H1 (cell line): ENCODE measurements at regions not wholly inside any gene's neighbourhood (a gene's known extent, or its start where the extent isn't known, plus 50 kb on each side); places are given as distances from the start of the nearest gene placed in this dataset.

Experiments
- CTCF ChIA-PET: fragments of 300-600 bp; sonication (Branson Sonifier 250); formaldehyde crosslinking; loops from one replicate; lab custom pipeline; 2021; ENCODE audit not compliant: partially characterized antibody; lab: Charles Lee
- POLR2A ChIA-PET: fragments of 300-600 bp; sonication (Branson Sonifier 250); formaldehyde crosslinking; loops from one replicate; lab custom pipeline; 2021; ENCODE audit warnings: inconsistent platforms; ENCODE audit not compliant: partially characterized antibody; lab: Charles Lee
- DNase-seq, 2 experiments: peaks; one replicate each; pipeline versions ENCODE4 v3.0.0 to v3.0.0-alpha.2; 2010 to 2022; ENCODE audit warnings: low spot score in 2 of 2, low read depth in 1 of 2, mixed read lengths in 1 of 2
- FAIRE-seq: peaks from 2 replicates; lab custom pipeline; 2011; peaks lifted over from hg19 to GRCh38; lab: Jason Lieb, UNC
- H2AFZ ChIP-seq: 2 replicates; pipeline ENCODE4 v1.8.1; 2012; ENCODE audit warnings: low read length, inconsistent platforms
- H2AK5ac ChIP-seq: 2 replicates; pipeline ENCODE4 v1.6.1; 2013; ENCODE audit warnings: low read depth, low read length
- H2BK120ac ChIP-seq: replicated peaks from 2 replicates; pipeline ENCODE3; 2013; ENCODE audit warnings: low read depth, low read length, inconsistent platforms
- H2BK12ac ChIP-seq: 2 replicates; pipeline ENCODE4 v1.6.1; 2013; ENCODE audit warnings: low read depth, low read length
- H2BK15ac ChIP-seq: 2 replicates; pipeline ENCODE4 v1.6.1; 2013; ENCODE audit warnings: low read length
- H2BK20ac ChIP-seq: 2 replicates; pipeline ENCODE4 v1.6.1; 2013; ENCODE audit warnings: low read length
- H2BK5ac ChIP-seq: 2 replicates; pipeline ENCODE4 v1.6.1; 2013; ENCODE audit warnings: low read depth, low read length
- H3K14ac ChIP-seq: 2 replicates; pipeline ENCODE4 v1.6.1; 2013; ENCODE audit warnings: inconsistent platforms; ENCODE audit not compliant: insufficient read length
- H3K18ac ChIP-seq: 2 replicates; pipeline ENCODE4 v1.6.1; 2013; ENCODE audit warnings: low read length; ENCODE audit errors: extremely low read depth
- H3K23ac ChIP-seq: 2 replicates; pipeline ENCODE4 v1.6.1; 2013; ENCODE audit warnings: inconsistent platforms; ENCODE audit not compliant: insufficient read length
- H3K23me2 ChIP-seq: 2 replicates; pipeline ENCODE4 v1.6.1; 2013; ENCODE audit warnings: low read depth, low read length
- H3K27ac ChIP-seq: 2 replicates; pipeline ENCODE4 v1.6.1; 2011; ENCODE audit warnings: low read depth, low read length, inconsistent platforms
- H3K27me3 ChIP-seq, 4 experiments: replicated peaks in 1 of 4; 1 replicate in 1 of 4; 2 replicates in 3 of 4; pipeline versions ENCODE4 v1.6.1 to v1.8.1; 2011 to 2013; ENCODE audit warnings: low read length in 3 of 4, mild to moderate bottlenecking in 3 of 4, inconsistent platforms in 2 of 4, mixed read lengths in 2 of 4, moderate library complexity in 1 of 4; ENCODE audit not compliant: control insufficient read depth in 3 of 4, insufficient read depth in 3 of 4; ENCODE audit errors: extremely low read depth in 1 of 4
- H3K36me3 ChIP-seq, 4 experiments: 2 replicates each; pipeline versions ENCODE4 v1.6.1 to v1.8.1; 2011 to 2013; ENCODE audit warnings: mild to moderate bottlenecking in 4 of 4, low read length in 3 of 4, moderate library complexity in 2 of 4, control low read depth in 1 of 4, inconsistent platforms in 1 of 4; ENCODE audit not compliant: insufficient read depth in 4 of 4, control insufficient read depth in 2 of 4
- H3K4ac ChIP-seq: replicated peaks from 2 replicates; pipeline ENCODE3; 2013; ENCODE audit warnings: low read length, low read depth, mixed read lengths, inconsistent platforms; ENCODE audit not compliant: insufficient read length
- H3K4me1 ChIP-seq, 4 experiments: replicated peaks in 1 of 4; 1 replicate in 1 of 4; 2 replicates in 3 of 4; pipeline versions ENCODE4 v1.6.1 to v1.8.1; 2011 to 2013; ENCODE audit warnings: low read length in 3 of 4, inconsistent platforms in 2 of 4, mixed read lengths in 1 of 4; ENCODE audit not compliant: insufficient read depth in 4 of 4, control insufficient read depth in 3 of 4
- H3K4me2 ChIP-seq, 2 experiments: 2 replicates each; pipeline versions ENCODE4 v1.6.1 to v1.8.1; 2011 to 2013; ENCODE audit warnings: low read depth in 2 of 2, low read length in 2 of 2, control low read depth in 1 of 2, inconsistent platforms in 1 of 2, mild to moderate bottlenecking in 1 of 2; ENCODE audit not compliant: insufficient read depth in 1 of 2
- H3K4me3 ChIP-seq, 4 experiments: fragments of 200-600, 300-600 bp in 1 of 4; sonication (generic), shearing (Covaris generic), sonication (Bioruptor Twin) in 1 of 4; 2 replicates each; pipeline versions ENCODE4 v1.5.1 to v1.8.1; 2011 to 2016; ENCODE audit warnings: low read length in 4 of 4, low read depth in 3 of 4, control low read depth in 2 of 4, inconsistent platforms in 2 of 4, mild to moderate bottlenecking in 2 of 4, mixed read lengths in 1 of 4, moderate library complexity in 1 of 4; ENCODE audit not compliant: insufficient read depth in 2 of 4; ENCODE audit errors: extremely low read depth in 1 of 4
- H3K56ac ChIP-seq: replicated peaks from 2 replicates; pipeline ENCODE3; 2013; ENCODE audit warnings: low read depth, mild to moderate bottlenecking, mixed read lengths, low read length, inconsistent platforms; ENCODE audit not compliant: insufficient read length
- H3K79me1 ChIP-seq: 2 replicates; pipeline ENCODE4 v1.6.1; 2013; ENCODE audit warnings: low read depth, low read length, control low read depth
- H3K79me2 ChIP-seq, 2 experiments: 2 replicates each; pipeline versions ENCODE4 v1.6.1 to v1.8.1; 2012 to 2013; ENCODE audit warnings: low read length in 2 of 2, mild to moderate bottlenecking in 2 of 2, inconsistent platforms in 1 of 2; ENCODE audit not compliant: insufficient read depth in 2 of 2, control insufficient read depth in 1 of 2
- H3K9ac ChIP-seq, 4 experiments: replicated peaks in 1 of 4; 1 replicate in 1 of 4; 2 replicates in 3 of 4; pipeline versions ENCODE4 v1.6.1 to v1.8.1; 2011 to 2013; ENCODE audit warnings: low read depth in 3 of 4, low read length in 3 of 4, control low read depth in 2 of 4, mild to moderate bottlenecking in 2 of 4, moderate library complexity in 2 of 4, inconsistent platforms in 1 of 4; ENCODE audit errors: extremely low read depth in 1 of 4
- H3K9me3 ChIP-seq, 2 experiments: 2 replicates each; pipeline versions ENCODE4 v1.6.1 to v1.8.1; 2012 to 2013; ENCODE audit warnings: mild to moderate bottlenecking in 2 of 2, moderate library complexity in 2 of 2, control low read depth in 1 of 2, inconsistent platforms in 1 of 2, low read depth in 1 of 2, low read length in 1 of 2, mixed read lengths in 1 of 2; ENCODE audit not compliant: insufficient read depth in 2 of 2
- H4K20me1 ChIP-seq, 2 experiments: replicated peaks in 1 of 2; 2 replicates each; pipeline versions ENCODE3 to v1.8.1; 2011 to 2013; ENCODE audit warnings: inconsistent platforms in 2 of 2, low read length in 2 of 2, mild to moderate bottlenecking in 1 of 2; ENCODE audit not compliant: insufficient read depth in 2 of 2, control insufficient read depth in 1 of 2
- H4K5ac ChIP-seq: 2 replicates; pipeline ENCODE4 v1.6.1; 2013; ENCODE audit warnings: low read length, low read depth, mixed read lengths, inconsistent platforms; ENCODE audit not compliant: insufficient read length
- H4K8ac ChIP-seq: 2 replicates; pipeline ENCODE4 v1.8.0; 2013; ENCODE audit warnings: mild to moderate bottlenecking, moderate library complexity, low read length, inconsistent platforms; ENCODE audit not compliant: insufficient read depth; ENCODE audit errors: extremely low read depth
- H4K91ac ChIP-seq: replicated peaks from 2 replicates; pipeline ENCODE3; 2013; ENCODE audit warnings: low read length, mixed read lengths, inconsistent platforms; ENCODE audit not compliant: insufficient read length
- ATF3 ChIP-seq: IDR thresholded peaks from 2 replicates; pipeline ENCODE4 v1.6.1; 2011; ENCODE audit warnings: low read depth, mild to moderate bottlenecking, low read length; ENCODE audit not compliant: insufficient read depth
- EGR1 ChIP-seq: IDR thresholded peaks from 2 replicates; pipeline ENCODE4 v1.6.1; 2011; ENCODE audit warnings: low read depth, low read length, borderline replicate concordance
- GTF2F1 ChIP-seq: IDR thresholded peaks from 2 replicates; pipeline ENCODE4 v1.6.1; 2012; ENCODE audit warnings: low read depth, low read length, improper control_type of control experiment, borderline replicate concordance
- JUND ChIP-seq: IDR thresholded peaks from 2 replicates; pipeline ENCODE4 v1.6.1; 2011; ENCODE audit warnings: mild to moderate bottlenecking, improper control_type of control experiment, low read length
- KDM5A ChIP-seq: fragments of 200-600 bp; IDR thresholded peaks from 2 replicates; pipeline ENCODE4 v1.7.1; 2012; ENCODE audit warnings: mild to moderate bottlenecking, low read length, inconsistent platforms, mixed read lengths
- POLR2A ChIP-seq, 2 experiments: IDR thresholded peaks; 1 replicate in 1 of 2; 2 replicates in 1 of 2; pipeline ENCODE4 v1.6.1; 2011; ENCODE audit warnings: low read depth in 2 of 2, low read length in 2 of 2, mild to moderate bottlenecking in 2 of 2; ENCODE audit errors: control extremely low read depth in 1 of 2
- RXRA ChIP-seq: IDR thresholded peaks from 2 replicates; pipeline ENCODE4 v1.6.1; 2011; ENCODE audit warnings: low read depth, mild to moderate bottlenecking, low read length, moderate library complexity; ENCODE audit not compliant: insufficient read depth
- SP2 ChIP-seq: IDR thresholded peaks from 2 replicates; pipeline ENCODE4 v1.6.1; 2012; ENCODE audit warnings: mild to moderate bottlenecking, low read length, inconsistent platforms
- TCF12 ChIP-seq: IDR thresholded peaks from 2 replicates; pipeline ENCODE4 v1.6.1; 2011; ENCODE audit warnings: low read depth, mild to moderate bottlenecking, low read length
- ZNF274 ChIP-seq: IDR thresholded peaks from 2 replicates; pipeline ENCODE4 v1.7.0; 2012; ENCODE audit warnings: low read length, borderline replicate concordance; ENCODE audit errors: extremely low read depth
- WGBS, 2 experiments: shearing (Covaris generic) in 1 of 2; methylation state at CpG; one replicate each; pipeline versions ENCODE4 v1.1.6 to v1.1.7; 2013 to 2015; ENCODE audit warnings: low lambda C conversion rate in 2 of 2, mixed read lengths in 2 of 2, inconsistent platforms in 1 of 2, low coverage in 1 of 2, missing lambda C conversion rate in 1 of 2; ENCODE audit not compliant: insufficient replicate concordance in 2 of 2, insufficient coverage in 1 of 2, insufficient read length in 1 of 2; ENCODE audit errors: extremely low coverage in 1 of 2, missing lambda C conversion rate in 1 of 2; 5-methylcytosine and 5-hydroxymethylcytosine counted together

GRCh38 chr6:165776691-165777090 is 113.7 kb upstream of the PDE10A start:
- no peak overlapping the region for H4K5ac ChIP-seq
- H2BK20ac ChIP-seq: no peak overlapping the region
- peak overlapping the region; percentile 5 to 10; a peak in 2 of 4 replicates for H3K4me2 ChIP-seq
- H4K20me1 ChIP-seq: no peaks in the 10 kb centered on the region
- H2BK120ac ChIP-seq: no peak overlapping the region
- no peak overlapping the region for H4K91ac ChIP-seq
- H3K4me3 ChIP-seq: no peak overlapping the region
- FAIRE-seq (no peak), DNase-seq (no peak)
- POLR2A ChIA-PET: interaction anchor here (1.5 kb wide), 1 partner anchor 31 kb away, joined by 3 read pairs; no protein-coding TSS in a partner anchor
- H2AFZ ChIP-seq: no peak overlapping the region; the same call in 1 of the 2 replicates
- H3K4ac ChIP-seq: peak overlapping the region; percentile 16
- H2BK15ac ChIP-seq: no peak overlapping the region
- no peak overlapping the region for H2BK12ac ChIP-seq
- no peak overlapping the region for H3K23ac ChIP-seq
- no peak overlapping the region for H3K27ac ChIP-seq
- H3K79me2 ChIP-seq: no peaks in the 10 kb centered on the region
- no peak overlapping the region for H4K8ac ChIP-seq
- peaks cover 0 to 3% (median 0%) of the 10 kb centered on the region in 4 experiments; a peak in 1 of 7 replicates for H3K27me3 ChIP-seq
- no peaks in the 10 kb centered on the region; the same call in 1 of the 2 replicates for H3K23me2 ChIP-seq
- no peaks in the 10 kb centered on the region for H3K9me3 ChIP-seq
- H3K36me3 ChIP-seq: no peaks in the 10 kb centered on the region
- H3K14ac ChIP-seq: no peak overlapping the region
- no peak overlapping the region for H3K18ac ChIP-seq
- 66% methylated on average over 5 of the region's 5 CpGs; no CpG with 5 or more reads in 1 of the 2 experiments for WGBS, 2 experiments
- CTCF ChIA-PET: interaction anchor here (0.7 to 1.5 kb wide), 6 partner anchors 24 to 114 kb away, joined by 3 read pairs; no protein-coding TSS in a partner anchor
- H2AK5ac ChIP-seq: 0 out of 2 replicates have a peak overlapping the region, but pooled peaks have one; percentile 15
- peaks cover 4 to 7% (median 5%) of the 10 kb centered on the region in 4 experiments; a peak in 6 of 7 replicates for H3K4me1 ChIP-seq
- no peak overlapping the region for H2BK5ac ChIP-seq
- no peak overlapping the region for H3K56ac ChIP-seq
- no peak overlapping the region for H3K9ac ChIP-seq
- H3K79me1 ChIP-seq: no peaks in the 10 kb centered on the region
- TF ChIP-seq JUND (no peak), GTF2F1 (no peak), TCF12 (no peak), RXRA (no peak), POLR2A (IDR thresholded peaks at IDR 0.05; ENCODE audit: control extremely low read depth in 1 of 2, low read depth in 2 of 2, low read length in 2 of 2) (no peak), SP2 (no peak), ATF3 (no peak), EGR1 (no peak), ZNF274 (no peak), KDM5A (no peak)
